Ovary (tissue), 3 donors: ENCODE measurements at regions not wholly inside any gene's neighbourhood (a gene's known extent, or its start where the extent isn't known, plus 50 kb on each side); places are given as distances from the start of the nearest gene placed in this dataset.

Experiments
- EP300 ChIP-seq: sonication (generic); formaldehyde crosslinking; IDR thresholded peaks from one replicate; pipeline ENCODE4 v1.6.1; 2017; ENCODE audit warnings: antibody characterized with exemption
- POLR2A ChIP-seq: fragments of 450-650 bp; IDR thresholded peaks from one replicate; pipeline ENCODE4 v1.6.1; 2017; ENCODE audit warnings: antibody characterized with exemption, mild to moderate bottlenecking, moderate library complexity
- TF ChIP-seq, protein P1 (sequence below), 3 donors: fragments of 450-650 bp in 2 of 3; fragments of 200-600 bp in 1 of 3; IDR thresholded peaks; one replicate each; pipeline versions ENCODE4 v1.5.1 to v1.8.0; 2016 to 2022; ENCODE audit warnings: antibody characterized with exemption in 3 of 3, mild to moderate bottlenecking in 1 of 3
- donor health status: DM: no; HTN: no; CAD: no.

DNA sequence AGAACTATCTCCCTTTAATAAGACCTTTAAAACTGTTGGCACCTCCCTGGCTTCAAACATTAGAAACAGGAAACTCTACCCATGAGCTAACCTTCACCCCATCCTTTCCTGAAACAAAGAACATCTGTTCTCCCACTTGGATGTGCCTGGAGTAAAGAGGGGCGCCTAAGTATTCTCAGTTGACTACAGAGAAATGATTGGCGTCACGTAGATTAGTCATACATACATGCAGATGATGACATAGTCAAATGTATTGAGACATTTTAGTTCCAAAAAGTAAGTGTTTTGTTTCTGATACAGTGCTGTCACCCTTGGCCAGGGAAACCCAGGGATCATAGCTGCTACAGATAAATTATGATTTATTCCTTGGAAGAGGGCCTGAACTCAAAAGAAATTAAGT, 260.0 kb upstream of the PLEKHG7 start:
- TF ChIP-seq, protein P1, sequence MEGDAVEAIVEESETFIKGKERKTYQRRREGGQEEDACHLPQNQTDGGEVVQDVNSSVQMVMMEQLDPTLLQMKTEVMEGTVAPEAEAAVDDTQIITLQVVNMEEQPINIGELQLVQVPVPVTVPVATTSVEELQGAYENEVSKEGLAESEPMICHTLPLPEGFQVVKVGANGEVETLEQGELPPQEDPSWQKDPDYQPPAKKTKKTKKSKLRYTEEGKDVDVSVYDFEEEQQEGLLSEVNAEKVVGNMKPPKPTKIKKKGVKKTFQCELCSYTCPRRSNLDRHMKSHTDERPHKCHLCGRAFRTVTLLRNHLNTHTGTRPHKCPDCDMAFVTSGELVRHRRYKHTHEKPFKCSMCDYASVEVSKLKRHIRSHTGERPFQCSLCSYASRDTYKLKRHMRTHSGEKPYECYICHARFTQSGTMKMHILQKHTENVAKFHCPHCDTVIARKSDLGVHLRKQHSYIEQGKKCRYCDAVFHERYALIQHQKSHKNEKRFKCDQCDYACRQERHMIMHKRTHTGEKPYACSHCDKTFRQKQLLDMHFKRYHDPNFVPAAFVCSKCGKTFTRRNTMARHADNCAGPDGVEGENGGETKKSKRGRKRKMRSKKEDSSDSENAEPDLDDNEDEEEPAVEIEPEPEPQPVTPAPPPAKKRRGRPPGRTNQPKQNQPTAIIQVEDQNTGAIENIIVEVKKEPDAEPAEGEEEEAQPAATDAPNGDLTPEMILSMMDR (IDR thresholded peaks at IDR 0.05): no peak
- TF ChIP-seq POLR2A (no peak), EP300 (no peak)
